Upper lobe of left lung (tissue), 4 donors: ENCODE measurements at regions not wholly inside any gene's neighbourhood (a gene's known extent, or its start where the extent isn't known, plus 50 kb on each side); places are given as distances from the start of the nearest gene placed in this dataset.

Experiments used
- EP300 ChIP-seq, 4 donors: sonication (generic); formaldehyde crosslinking; IDR thresholded peaks; one replicate each; pipeline ENCODE4 v1.5.1; 2017; ENCODE audit warnings: antibody characterized with exemption in 4 of 4, control low read depth in 2 of 4
- TF ChIP-seq, protein P1 (sequence below), 6 experiments: fragments of 450-650 bp in 4 of 6; fragments of 200-600 bp in 2 of 6; sonication (generic) in 2 of 6; IDR thresholded peaks; one replicate each; pipeline ENCODE4 v1.5.1; 2016 to 2019; ENCODE audit warnings: antibody characterized with exemption in 6 of 6

GRCh38 chr18:6476880-6477279 is 62.2 kb upstream of the L3MBTL4 start:
- TF ChIP-seq, protein P1, sequence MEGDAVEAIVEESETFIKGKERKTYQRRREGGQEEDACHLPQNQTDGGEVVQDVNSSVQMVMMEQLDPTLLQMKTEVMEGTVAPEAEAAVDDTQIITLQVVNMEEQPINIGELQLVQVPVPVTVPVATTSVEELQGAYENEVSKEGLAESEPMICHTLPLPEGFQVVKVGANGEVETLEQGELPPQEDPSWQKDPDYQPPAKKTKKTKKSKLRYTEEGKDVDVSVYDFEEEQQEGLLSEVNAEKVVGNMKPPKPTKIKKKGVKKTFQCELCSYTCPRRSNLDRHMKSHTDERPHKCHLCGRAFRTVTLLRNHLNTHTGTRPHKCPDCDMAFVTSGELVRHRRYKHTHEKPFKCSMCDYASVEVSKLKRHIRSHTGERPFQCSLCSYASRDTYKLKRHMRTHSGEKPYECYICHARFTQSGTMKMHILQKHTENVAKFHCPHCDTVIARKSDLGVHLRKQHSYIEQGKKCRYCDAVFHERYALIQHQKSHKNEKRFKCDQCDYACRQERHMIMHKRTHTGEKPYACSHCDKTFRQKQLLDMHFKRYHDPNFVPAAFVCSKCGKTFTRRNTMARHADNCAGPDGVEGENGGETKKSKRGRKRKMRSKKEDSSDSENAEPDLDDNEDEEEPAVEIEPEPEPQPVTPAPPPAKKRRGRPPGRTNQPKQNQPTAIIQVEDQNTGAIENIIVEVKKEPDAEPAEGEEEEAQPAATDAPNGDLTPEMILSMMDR (IDR thresholded peaks at IDR 0.05) = no peak
- no peak for TF ChIP-seq EP300 (IDR thresholded peaks at IDR 0.05)
